CD4-positive, alpha-beta T cell treated with Interleukin-15 for 1 hour (primary cell): ENCODE measurements at regions not wholly inside any gene's neighbourhood (a gene's known extent, or its start where the extent isn't known, plus 50 kb on each side); places are given as distances from the start of the nearest gene placed in this dataset.
"Not testable (repeated sequence)": the region's sequence is repeated elsewhere in the genome, so short reads cannot be mapped to it uniquely, and the experiment has no call there.

Source experiments
- DNase-seq: peaks from one replicate; pipeline ENCODE4 v3.0.0-alpha.2; 2020

GRCh38 chr12:116361414-116362223 is 84.1 kb upstream of the MED13L start:
- DNase-seq, result peak; percentile 22

GRCh38 chr12:116365114-116365513 is 87.6 kb upstream of the MED13L start:
- no peak for DNase-seq

- no peak for DNase-seq
These were observed 88.3 kb upstream of the MED13L start for GRCh38 chr12:116365606-116366455.

- DNase-seq, result no peak
These were observed 88.9 kb upstream of the MED13L start for GRCh38 chr12:116366456-116366776.

- DNase-seq, result no peak
These were observed 89.3 kb upstream of the MED13L start for GRCh38 chr12:116366824-116367223.

- no peak for DNase-seq
These were observed 91.0 kb upstream of the MED13L start for GRCh38 chr12:116368196-116369194.

- no peak for DNase-seq
These were observed 92.5 kb upstream of the MED13L start for GRCh38 chr12:116370004-116370404.

- DNase-seq, result no peak
These were observed 93.5 kb upstream of the MED13L start for GRCh38 chr12:116370886-116371580.

GRCh38 chr12:116372815-116373214 is 95.3 kb upstream of the MED13L start:
- no peak for DNase-seq

- DNase-seq, result no peak
These were observed 96.2 kb upstream of the MED13L start for GRCh38 chr12:116373572-116374206.

DNA sequence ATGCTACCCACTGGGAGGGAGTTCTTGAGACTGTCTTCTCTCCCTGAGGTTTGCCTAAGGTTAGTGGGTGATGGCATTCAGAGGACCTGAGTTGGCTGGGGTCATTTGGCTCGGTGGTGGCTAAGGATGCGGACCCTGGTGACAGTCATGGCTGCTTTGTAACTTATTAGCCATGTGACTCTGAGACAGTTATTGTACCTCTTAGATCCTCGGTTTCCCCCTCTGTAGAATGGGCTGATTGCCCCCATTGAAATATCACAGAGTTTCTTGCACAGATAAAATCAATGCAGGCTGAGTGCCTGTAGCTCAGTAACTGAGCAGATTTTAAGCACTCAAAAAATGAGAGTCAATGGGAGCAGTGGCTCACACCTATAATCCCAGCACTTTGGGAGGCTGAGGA is 96.7 kb upstream of the MED13L start:
- no peak for DNase-seq

GRCh38 chr12:116375278-116375842 is 97.9 kb upstream of the MED13L start:
- no peak for DNase-seq

- DNase-seq, result no peak
These were observed 99.1 kb upstream of the MED13L start for GRCh38 chr12:116376354-116377193.

- not testable (repeated sequence) for DNase-seq
These were observed 99.7 kb upstream of the MED13L start for GRCh38 chr12:116377194-116377571.

DNA sequence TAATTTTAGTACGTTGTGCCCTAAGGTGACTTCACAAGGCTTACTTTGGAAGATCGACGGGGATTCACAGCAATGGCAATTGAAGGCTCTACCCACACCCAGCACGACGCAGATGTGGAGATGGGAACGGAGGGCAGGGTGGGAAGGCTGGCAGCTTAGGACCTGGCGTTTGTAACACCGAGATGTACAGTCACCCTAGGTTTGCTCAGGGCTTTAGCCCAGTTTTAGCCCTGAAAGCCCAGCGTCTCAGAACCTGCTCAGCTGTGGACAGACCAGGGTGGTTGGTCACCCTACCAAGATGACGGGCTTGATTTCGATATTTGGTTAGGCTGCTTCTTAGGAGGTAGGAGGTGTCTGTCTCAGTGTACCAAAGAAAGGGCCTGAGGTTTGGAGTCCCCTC is 100.5 kb upstream of the MED13L start:
- DNase-seq, result no peak

- DNase-seq, result no peak
These were observed 102.6 kb upstream of the MED13L start for GRCh38 chr12:116380108-116380507.

DNA sequence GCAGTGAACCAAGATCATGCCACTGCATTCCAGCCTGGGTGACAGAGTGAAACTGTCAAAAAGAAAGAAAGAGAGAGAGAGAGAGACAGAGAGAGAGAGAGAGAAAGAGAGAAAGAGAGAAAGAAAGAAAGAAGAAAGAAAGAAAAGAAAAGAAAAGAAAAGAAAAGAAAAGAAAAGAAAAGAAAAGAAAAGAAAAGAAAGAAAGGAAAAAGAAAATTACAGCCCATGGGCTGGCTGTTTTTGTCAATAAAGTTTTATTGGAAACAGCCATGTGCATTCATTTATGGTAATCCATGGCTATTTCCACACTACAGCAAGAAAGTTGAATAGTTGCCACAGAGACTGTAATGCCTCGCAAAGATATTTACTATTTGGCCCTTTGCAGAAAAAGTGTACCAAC is 103.2 kb upstream of the MED13L start:
- DNase-seq, result not testable (repeated sequence)

DNA sequence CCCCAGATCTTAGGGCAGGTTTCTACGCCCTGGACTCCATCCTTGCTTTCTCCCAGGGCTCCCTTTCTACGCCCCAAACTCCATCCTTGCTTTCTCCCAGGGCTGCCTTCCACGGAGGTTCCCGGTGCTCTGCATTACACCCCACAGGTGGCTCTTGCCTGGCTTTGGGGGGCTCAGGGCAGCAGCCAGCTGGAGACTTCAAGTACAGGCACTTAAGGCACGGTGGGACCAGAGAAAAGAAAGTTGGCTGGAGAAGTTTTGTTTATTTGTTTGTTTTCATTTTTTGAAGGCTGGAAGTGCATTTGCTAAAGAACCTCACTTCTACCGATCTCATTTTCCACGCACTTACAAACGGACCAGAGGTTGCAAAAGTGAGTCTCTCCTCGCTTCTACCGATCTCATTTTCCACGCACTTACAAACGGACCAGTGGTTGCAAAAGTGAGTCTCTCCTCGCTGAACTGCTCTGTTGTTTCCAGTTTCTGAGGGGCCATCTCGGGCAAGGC is 103.8 kb upstream of the MED13L start:
- no peak for DNase-seq

GRCh38 chr12:116381744-116382685 is 104.5 kb upstream of the MED13L start:
- no peak for DNase-seq
